Prostate gland (tissue), 2 donors: ENCODE measurements at regions not wholly inside any gene's neighbourhood (a gene's known extent, or its start where the extent isn't known, plus 50 kb on each side); places are given as distances from the start of the nearest gene placed in this dataset.

Source experiments
- DNase-seq: peaks from one replicate; pipeline ENCODE4 v3.0.0-alpha.2; 2019; ENCODE audit warnings: low spot score
- H3K27ac ChIP-seq, 2 donors: fragments of 200-600 bp; sonication (generic); 2 replicates each; pipeline ENCODE4 v1.5.1; 2017 to 2019
- H3K27me3 ChIP-seq: fragments of 200-600 bp; sonication (generic); replicated peaks from 2 replicates; pipeline ENCODE4 v1.5.1; 2019; ENCODE audit not compliant: insufficient read depth
- H3K36me3 ChIP-seq, 2 donors: fragments of 200-600 bp; sonication (generic); 1 replicate in 1 of 2; 2 replicates in 1 of 2; pipeline versions ENCODE4 v1.5.1 to v1.8.1; 2017 to 2019
- H3K4me1 ChIP-seq: fragments of 200-600 bp; sonication (generic); replicated peaks from 2 replicates; pipeline ENCODE4 v1.5.1; 2019
- H3K4me3 ChIP-seq, 2 donors: fragments of 200-600 bp; sonication (generic); 2 replicates each; pipeline ENCODE4 v1.5.1; 2017 to 2019
- H3K9me3 ChIP-seq: fragments of 200-600 bp; sonication (generic); 2 replicates; pipeline ENCODE4 v1.5.1; 2017
- POLR2A ChIP-seq: fragments of 450-650 bp; IDR thresholded peaks from one replicate; pipeline ENCODE4 v1.6.1; 2016; ENCODE audit warnings: antibody characterized with exemption, mild to moderate bottlenecking
- POLR2AphosphoS5 ChIP-seq: sonication (generic); formaldehyde crosslinking; IDR thresholded peaks from one replicate; pipeline ENCODE4 v1.6.1; 2017; ENCODE audit warnings: antibody characterized with exemption
- WGBS: methylation state at CpG from one replicate; pipeline ENCODE4 v1.1.5; 2018; 5-methylcytosine and 5-hydroxymethylcytosine counted together
- intact Hi-C: fragments of 100-400 bp; cut with DNase I; formaldehyde crosslinking; loops from one replicate; pipeline ENCODE4 v1.14.2; 2022
- TF ChIP-seq, protein P1 (sequence below), 4 experiments: fragments of 200-600 bp in 2 of 4; fragments of 450-650 bp in 2 of 4; sonication (generic) in 2 of 4; IDR thresholded peaks; 1 replicate in 3 of 4; 2 replicates in 1 of 4; pipeline ENCODE4 v1.5.1; 2016 to 2019; ENCODE audit warnings: antibody characterized with exemption in 4 of 4, mild to moderate bottlenecking in 2 of 4, moderate library complexity in 2 of 4

DNA sequence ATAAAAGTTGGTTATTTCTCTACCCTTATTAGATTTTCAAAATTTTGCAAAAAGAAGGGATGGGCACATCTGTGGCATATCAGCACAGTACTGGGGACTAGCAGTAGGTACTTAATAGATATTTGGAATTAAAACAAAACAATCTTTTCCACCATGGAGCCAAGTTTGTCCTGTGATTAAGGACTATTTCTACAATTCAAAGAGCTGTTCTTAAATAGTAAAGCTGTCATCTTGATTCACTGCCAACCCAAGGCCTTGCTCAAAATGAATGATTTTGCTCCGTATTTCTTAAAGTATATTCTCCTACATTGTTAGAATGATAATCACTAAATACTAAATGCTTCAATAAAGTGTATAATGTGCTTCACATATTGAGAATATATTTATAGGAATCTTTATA is 169.9 kb downstream of the S1PR1 start:
- WGBS: 71% methylated on average over 1 of the region's 1 CpG
- TF ChIP-seq POLR2AphosphoS5 (no peak), POLR2A (no peak)
- TF ChIP-seq, protein P1, sequence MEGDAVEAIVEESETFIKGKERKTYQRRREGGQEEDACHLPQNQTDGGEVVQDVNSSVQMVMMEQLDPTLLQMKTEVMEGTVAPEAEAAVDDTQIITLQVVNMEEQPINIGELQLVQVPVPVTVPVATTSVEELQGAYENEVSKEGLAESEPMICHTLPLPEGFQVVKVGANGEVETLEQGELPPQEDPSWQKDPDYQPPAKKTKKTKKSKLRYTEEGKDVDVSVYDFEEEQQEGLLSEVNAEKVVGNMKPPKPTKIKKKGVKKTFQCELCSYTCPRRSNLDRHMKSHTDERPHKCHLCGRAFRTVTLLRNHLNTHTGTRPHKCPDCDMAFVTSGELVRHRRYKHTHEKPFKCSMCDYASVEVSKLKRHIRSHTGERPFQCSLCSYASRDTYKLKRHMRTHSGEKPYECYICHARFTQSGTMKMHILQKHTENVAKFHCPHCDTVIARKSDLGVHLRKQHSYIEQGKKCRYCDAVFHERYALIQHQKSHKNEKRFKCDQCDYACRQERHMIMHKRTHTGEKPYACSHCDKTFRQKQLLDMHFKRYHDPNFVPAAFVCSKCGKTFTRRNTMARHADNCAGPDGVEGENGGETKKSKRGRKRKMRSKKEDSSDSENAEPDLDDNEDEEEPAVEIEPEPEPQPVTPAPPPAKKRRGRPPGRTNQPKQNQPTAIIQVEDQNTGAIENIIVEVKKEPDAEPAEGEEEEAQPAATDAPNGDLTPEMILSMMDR (IDR thresholded peaks at IDR 0.05): no peak
- Histone ChIP-seq H3K4me1 (no peaks in the 10 kb centered on the region), H3K9me3 (no peaks in the 10 kb centered on the region), H3K27me3 (no peaks in the 10 kb centered on the region), H3K27ac (no peak overlapping the region), H3K36me3 (no peaks in the 10 kb centered on the region), H3K4me3 (no peak overlapping the region)
- DNase-seq: no peak
- intact Hi-C loops: no loop called here

DNA sequence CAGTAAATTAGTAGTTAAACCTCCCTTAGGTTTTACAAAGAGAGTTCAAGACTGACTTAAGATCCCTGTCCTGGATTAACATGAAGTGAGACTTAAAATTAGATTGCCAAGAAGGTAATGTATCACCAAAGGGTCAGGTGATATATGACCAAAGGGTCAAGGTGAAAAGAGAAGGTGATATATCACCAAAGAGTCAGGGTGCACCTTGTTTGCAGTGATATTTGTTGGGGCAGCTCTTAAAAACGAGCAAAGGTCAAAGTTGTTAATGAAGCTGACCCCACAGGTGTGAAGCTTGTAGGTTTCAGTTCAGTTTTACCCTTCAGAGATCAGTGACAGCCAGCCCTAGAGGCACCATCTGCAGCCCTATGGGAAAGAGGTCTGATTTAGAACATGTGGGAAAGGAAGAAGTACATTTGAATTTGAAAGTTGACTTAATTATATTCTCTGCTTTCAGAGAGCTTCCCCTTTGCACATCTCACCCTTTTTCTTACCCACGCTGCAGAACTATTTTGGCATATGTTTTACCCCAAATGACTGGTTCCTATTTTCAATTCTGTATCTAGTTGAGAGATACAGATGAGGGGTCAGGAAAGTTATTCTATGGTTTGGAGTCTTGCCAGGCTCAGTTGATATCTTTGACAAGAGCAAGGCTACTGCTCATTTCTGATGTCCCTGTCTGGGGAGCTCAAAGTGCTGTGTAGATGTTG is 170.8 kb downstream of the S1PR1 start:
- 53% methylated on average over 2 of the region's 2 CpGs for WGBS
- H3K27me3 ChIP-seq: no peaks in the 10 kb centered on the region
- TF ChIP-seq POLR2AphosphoS5 (no peak), POLR2A (no peak)
- TF ChIP-seq, protein P1 (IDR thresholded peaks at IDR 0.05): no peak

DNA sequence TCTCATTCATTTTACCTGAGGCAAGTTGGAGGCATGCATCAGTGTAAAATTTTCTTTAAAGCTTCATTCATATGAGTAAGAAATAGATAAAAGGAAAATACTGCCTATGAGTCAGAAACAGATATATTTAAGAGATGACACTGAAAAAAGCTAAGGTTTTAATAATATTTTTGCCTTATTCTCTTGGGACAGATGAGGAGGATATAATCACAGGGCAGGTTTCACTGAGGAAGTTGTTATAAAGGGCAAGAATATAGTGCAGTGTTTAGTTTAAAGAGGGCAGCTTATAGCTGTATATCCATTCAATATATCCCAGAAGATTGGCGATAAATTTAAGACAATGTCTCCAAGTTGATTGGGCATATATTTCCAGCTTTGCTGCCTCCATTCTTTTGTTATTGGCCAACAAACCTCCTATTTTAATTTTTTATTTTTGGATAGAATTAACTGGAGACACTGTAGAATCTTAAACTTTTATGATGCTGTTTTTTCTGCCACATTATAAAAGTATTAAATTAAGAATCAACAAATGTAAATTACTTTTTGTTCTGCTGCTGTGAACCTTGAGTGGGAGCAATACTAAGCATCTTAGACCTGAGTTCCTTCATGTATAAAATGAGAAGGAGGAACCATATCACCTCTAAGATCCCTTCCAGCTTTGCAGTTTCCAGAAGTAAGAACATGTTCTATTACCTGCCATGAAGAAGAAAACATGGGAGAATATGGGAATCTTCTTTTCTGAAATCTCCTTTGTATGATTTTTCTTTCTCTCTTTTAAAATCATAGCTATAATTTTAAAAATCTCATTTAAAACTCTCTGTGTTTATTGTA is 171.6 kb downstream of the S1PR1 start:
- Histone ChIP-seq H3K4me1 (no peaks in the 10 kb centered on the region), H3K36me3 (no peaks in the 10 kb centered on the region), H3K27me3 (no peaks in the 10 kb centered on the region), H3K27ac (no peak overlapping the region), H3K9me3 (no peaks in the 10 kb centered on the region), H3K4me3 (no peak overlapping the region)
- WGBS: 93% methylated on average over 1 of the region's 1 CpG
- intact Hi-C loops: no loop called here
- TF ChIP-seq, protein P1 (IDR thresholded peaks at IDR 0.05): no peak
- TF ChIP-seq POLR2A (no peak), POLR2AphosphoS5 (no peak)
- no peak for DNase-seq

More for the DNA sequence above, 170.8 kb downstream of the S1PR1 start:
- no peak for DNase-seq
- intact Hi-C loops: no loop called here
- Histone ChIP-seq H3K27ac (no peak overlapping the region), H3K36me3 (no peaks in the 10 kb centered on the region), H3K4me3 (no peak overlapping the region), H3K4me1 (no peaks in the 10 kb centered on the region), H3K9me3 (no peaks in the 10 kb centered on the region)

DNA sequence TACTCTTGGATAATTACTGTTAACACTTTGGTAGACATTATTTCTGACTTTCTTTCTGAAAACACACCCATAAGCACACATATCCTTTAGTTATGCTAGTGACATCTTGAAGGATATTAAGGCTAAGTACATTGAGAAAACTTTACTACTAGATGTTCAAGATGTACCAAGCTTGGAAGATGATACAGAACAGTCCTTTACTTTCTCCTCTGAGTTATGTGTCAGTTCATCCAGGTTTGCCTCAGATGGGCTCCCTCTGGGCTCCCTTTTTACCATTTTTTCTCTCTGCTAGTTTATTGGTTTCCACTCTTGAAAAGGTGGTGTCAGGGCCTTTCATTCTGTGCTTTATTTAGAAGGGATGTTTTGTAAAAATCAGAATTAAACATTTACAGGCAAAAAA is 172.3 kb downstream of the S1PR1 start:
- TF ChIP-seq, protein P1 (IDR thresholded peaks at IDR 0.05): no peak
- TF ChIP-seq POLR2A (no peak), POLR2AphosphoS5 (no peak)
- Histone ChIP-seq H3K36me3 (no peaks in the 10 kb centered on the region), H3K27me3 (no peaks in the 10 kb centered on the region), H3K27ac (no peak overlapping the region), H3K4me3 (no peak overlapping the region), H3K9me3 (no peaks in the 10 kb centered on the region), H3K4me1 (no peaks in the 10 kb centered on the region)
- DNase-seq: no peak
- intact Hi-C loops: no loop called here
